H1 (cell line): ENCODE measurements at regions not wholly inside any gene's neighbourhood (a gene's known extent, or its start where the extent isn't known, plus 50 kb on each side); places are given as distances from the start of the nearest gene placed in this dataset.

Experiments used
- CTCF ChIA-PET: fragments of 300-600 bp; sonication (Branson Sonifier 250); formaldehyde crosslinking; loops from one replicate; lab custom pipeline; 2021; ENCODE audit not compliant: partially characterized antibody; lab: Charles Lee
- POLR2A ChIA-PET: fragments of 300-600 bp; sonication (Branson Sonifier 250); formaldehyde crosslinking; loops from one replicate; lab custom pipeline; 2021; ENCODE audit warnings: inconsistent platforms; ENCODE audit not compliant: partially characterized antibody; lab: Charles Lee
- DNase-seq, 2 experiments: peaks; one replicate each; pipeline versions ENCODE4 v3.0.0 to v3.0.0-alpha.2; 2010 to 2022; ENCODE audit warnings: low spot score in 2 of 2, low read depth in 1 of 2, mixed read lengths in 1 of 2
- FAIRE-seq: peaks from 2 replicates; lab custom pipeline; 2011; peaks lifted over from hg19 to GRCh38; lab: Jason Lieb, UNC
- H2AFZ ChIP-seq: 2 replicates; pipeline ENCODE4 v1.8.1; 2012; ENCODE audit warnings: low read length, inconsistent platforms
- H2AK5ac ChIP-seq: 2 replicates; pipeline ENCODE4 v1.6.1; 2013; ENCODE audit warnings: low read depth, low read length
- H2BK120ac ChIP-seq: replicated peaks from 2 replicates; pipeline ENCODE3; 2013; ENCODE audit warnings: low read depth, low read length, inconsistent platforms
- H2BK12ac ChIP-seq: 2 replicates; pipeline ENCODE4 v1.6.1; 2013; ENCODE audit warnings: low read depth, low read length
- H2BK15ac ChIP-seq: 2 replicates; pipeline ENCODE4 v1.6.1; 2013; ENCODE audit warnings: low read length
- H2BK20ac ChIP-seq: 2 replicates; pipeline ENCODE4 v1.6.1; 2013; ENCODE audit warnings: low read length
- H2BK5ac ChIP-seq: 2 replicates; pipeline ENCODE4 v1.6.1; 2013; ENCODE audit warnings: low read depth, low read length
- H3K14ac ChIP-seq: 2 replicates; pipeline ENCODE4 v1.6.1; 2013; ENCODE audit warnings: inconsistent platforms; ENCODE audit not compliant: insufficient read length
- H3K18ac ChIP-seq: 2 replicates; pipeline ENCODE4 v1.6.1; 2013; ENCODE audit warnings: low read length; ENCODE audit errors: extremely low read depth
- H3K23ac ChIP-seq: 2 replicates; pipeline ENCODE4 v1.6.1; 2013; ENCODE audit warnings: inconsistent platforms; ENCODE audit not compliant: insufficient read length
- H3K23me2 ChIP-seq: 2 replicates; pipeline ENCODE4 v1.6.1; 2013; ENCODE audit warnings: low read depth, low read length
- H3K27ac ChIP-seq: 2 replicates; pipeline ENCODE4 v1.6.1; 2011; ENCODE audit warnings: low read depth, low read length, inconsistent platforms
- H3K27me3 ChIP-seq, 4 experiments: replicated peaks in 1 of 4; 1 replicate in 1 of 4; 2 replicates in 3 of 4; pipeline versions ENCODE4 v1.6.1 to v1.8.1; 2011 to 2013; ENCODE audit warnings: low read length in 3 of 4, mild to moderate bottlenecking in 3 of 4, inconsistent platforms in 2 of 4, mixed read lengths in 2 of 4, moderate library complexity in 1 of 4; ENCODE audit not compliant: control insufficient read depth in 3 of 4, insufficient read depth in 3 of 4; ENCODE audit errors: extremely low read depth in 1 of 4
- H3K36me3 ChIP-seq, 4 experiments: 2 replicates each; pipeline versions ENCODE4 v1.6.1 to v1.8.1; 2011 to 2013; ENCODE audit warnings: mild to moderate bottlenecking in 4 of 4, low read length in 3 of 4, moderate library complexity in 2 of 4, control low read depth in 1 of 4, inconsistent platforms in 1 of 4; ENCODE audit not compliant: insufficient read depth in 4 of 4, control insufficient read depth in 2 of 4
- H3K4ac ChIP-seq: replicated peaks from 2 replicates; pipeline ENCODE3; 2013; ENCODE audit warnings: low read length, low read depth, mixed read lengths, inconsistent platforms; ENCODE audit not compliant: insufficient read length
- H3K4me1 ChIP-seq, 4 experiments: replicated peaks in 1 of 4; 1 replicate in 1 of 4; 2 replicates in 3 of 4; pipeline versions ENCODE4 v1.6.1 to v1.8.1; 2011 to 2013; ENCODE audit warnings: low read length in 3 of 4, inconsistent platforms in 2 of 4, mixed read lengths in 1 of 4; ENCODE audit not compliant: insufficient read depth in 4 of 4, control insufficient read depth in 3 of 4
- H3K4me2 ChIP-seq, 2 experiments: 2 replicates each; pipeline versions ENCODE4 v1.6.1 to v1.8.1; 2011 to 2013; ENCODE audit warnings: low read depth in 2 of 2, low read length in 2 of 2, control low read depth in 1 of 2, inconsistent platforms in 1 of 2, mild to moderate bottlenecking in 1 of 2; ENCODE audit not compliant: insufficient read depth in 1 of 2
- H3K4me3 ChIP-seq, 4 experiments: fragments of 200-600, 300-600 bp in 1 of 4; sonication (generic), shearing (Covaris generic), sonication (Bioruptor Twin) in 1 of 4; 2 replicates each; pipeline versions ENCODE4 v1.5.1 to v1.8.1; 2011 to 2016; ENCODE audit warnings: low read length in 4 of 4, low read depth in 3 of 4, control low read depth in 2 of 4, inconsistent platforms in 2 of 4, mild to moderate bottlenecking in 2 of 4, mixed read lengths in 1 of 4, moderate library complexity in 1 of 4; ENCODE audit not compliant: insufficient read depth in 2 of 4; ENCODE audit errors: extremely low read depth in 1 of 4
- H3K56ac ChIP-seq: replicated peaks from 2 replicates; pipeline ENCODE3; 2013; ENCODE audit warnings: low read depth, mild to moderate bottlenecking, mixed read lengths, low read length, inconsistent platforms; ENCODE audit not compliant: insufficient read length
- H3K79me1 ChIP-seq: 2 replicates; pipeline ENCODE4 v1.6.1; 2013; ENCODE audit warnings: low read depth, low read length, control low read depth
- H3K79me2 ChIP-seq, 2 experiments: 2 replicates each; pipeline versions ENCODE4 v1.6.1 to v1.8.1; 2012 to 2013; ENCODE audit warnings: low read length in 2 of 2, mild to moderate bottlenecking in 2 of 2, inconsistent platforms in 1 of 2; ENCODE audit not compliant: insufficient read depth in 2 of 2, control insufficient read depth in 1 of 2
- H3K9ac ChIP-seq, 4 experiments: replicated peaks in 1 of 4; 1 replicate in 1 of 4; 2 replicates in 3 of 4; pipeline versions ENCODE4 v1.6.1 to v1.8.1; 2011 to 2013; ENCODE audit warnings: low read depth in 3 of 4, low read length in 3 of 4, control low read depth in 2 of 4, mild to moderate bottlenecking in 2 of 4, moderate library complexity in 2 of 4, inconsistent platforms in 1 of 4; ENCODE audit errors: extremely low read depth in 1 of 4
- H3K9me3 ChIP-seq, 2 experiments: 2 replicates each; pipeline versions ENCODE4 v1.6.1 to v1.8.1; 2012 to 2013; ENCODE audit warnings: mild to moderate bottlenecking in 2 of 2, moderate library complexity in 2 of 2, control low read depth in 1 of 2, inconsistent platforms in 1 of 2, low read depth in 1 of 2, low read length in 1 of 2, mixed read lengths in 1 of 2; ENCODE audit not compliant: insufficient read depth in 2 of 2
- H4K20me1 ChIP-seq, 2 experiments: replicated peaks in 1 of 2; 2 replicates each; pipeline versions ENCODE3 to v1.8.1; 2011 to 2013; ENCODE audit warnings: inconsistent platforms in 2 of 2, low read length in 2 of 2, mild to moderate bottlenecking in 1 of 2; ENCODE audit not compliant: insufficient read depth in 2 of 2, control insufficient read depth in 1 of 2
- H4K5ac ChIP-seq: 2 replicates; pipeline ENCODE4 v1.6.1; 2013; ENCODE audit warnings: low read length, low read depth, mixed read lengths, inconsistent platforms; ENCODE audit not compliant: insufficient read length
- H4K8ac ChIP-seq: 2 replicates; pipeline ENCODE4 v1.8.0; 2013; ENCODE audit warnings: mild to moderate bottlenecking, moderate library complexity, low read length, inconsistent platforms; ENCODE audit not compliant: insufficient read depth; ENCODE audit errors: extremely low read depth
- H4K91ac ChIP-seq: replicated peaks from 2 replicates; pipeline ENCODE3; 2013; ENCODE audit warnings: low read length, mixed read lengths, inconsistent platforms; ENCODE audit not compliant: insufficient read length
- ASH2L ChIP-seq: fragments of 200-600, 300-600 bp; sonication (generic); IDR thresholded peaks from one replicate; pipeline ENCODE4 v1.7.1; 2017; ENCODE audit warnings: low read length
- CEBPB ChIP-seq: IDR thresholded peaks from 2 replicates; pipeline ENCODE4 v1.6.1; 2012; ENCODE audit warnings: low read depth, low read length
- CREB1 ChIP-seq: IDR thresholded peaks from 2 replicates; pipeline ENCODE4 v1.6.1; 2012; ENCODE audit warnings: inconsistent platforms
- FOSL1 ChIP-seq: IDR thresholded peaks from 2 replicates; pipeline ENCODE4 v1.6.1; 2011; ENCODE audit warnings: mild to moderate bottlenecking, low read depth, low read length, moderate library complexity; ENCODE audit not compliant: insufficient read depth
- GABPA ChIP-seq: IDR thresholded peaks from 2 replicates; pipeline ENCODE4 v1.6.1; 2011; ENCODE audit warnings: mild to moderate bottlenecking, low read length, moderate library complexity, borderline replicate concordance; ENCODE audit not compliant: insufficient read depth
- GTF2F1 ChIP-seq: IDR thresholded peaks from 2 replicates; pipeline ENCODE4 v1.6.1; 2012; ENCODE audit warnings: low read depth, low read length, improper control_type of control experiment, borderline replicate concordance
- SIN3A ChIP-seq, 2 experiments: IDR thresholded peaks in 1 of 2; conservative IDR thresholded peaks in 1 of 2; 2 replicates each; pipeline ENCODE4 v1.6.1; 2011 to 2012; ENCODE audit warnings: low read length in 2 of 2, improper control_type of control experiment in 1 of 2, low read depth in 1 of 2, mild to moderate bottlenecking in 1 of 2
- TAF1 ChIP-seq: IDR thresholded peaks from 2 replicates; pipeline ENCODE4 v1.6.1; 2011; ENCODE audit warnings: mild to moderate bottlenecking, low read depth, low read length
- TAF7 ChIP-seq: optimal IDR thresholded peaks from 2 replicates; pipeline ENCODE3; 2011; ENCODE audit warnings: low read depth, mild to moderate bottlenecking, inconsistent platforms, low read length, moderate library complexity, borderline replicate concordance
- TEAD4 ChIP-seq: IDR thresholded peaks from 2 replicates; pipeline ENCODE4 v1.6.1; 2012; ENCODE audit warnings: low read depth, low read length, inconsistent platforms, mixed read lengths
- YY1 ChIP-seq: IDR thresholded peaks from 2 replicates; pipeline ENCODE4 v1.6.1; 2011; ENCODE audit warnings: low read depth, mild to moderate bottlenecking, low read length
- WGBS, 2 experiments: shearing (Covaris generic) in 1 of 2; methylation state at CpG; one replicate each; pipeline versions ENCODE4 v1.1.6 to v1.1.7; 2013 to 2015; ENCODE audit warnings: low lambda C conversion rate in 2 of 2, mixed read lengths in 2 of 2, inconsistent platforms in 1 of 2, low coverage in 1 of 2, missing lambda C conversion rate in 1 of 2; ENCODE audit not compliant: insufficient replicate concordance in 2 of 2, insufficient coverage in 1 of 2, insufficient read length in 1 of 2; ENCODE audit errors: extremely low coverage in 1 of 2, missing lambda C conversion rate in 1 of 2; 5-methylcytosine and 5-hydroxymethylcytosine counted together
- TF ChIP-seq, protein P1 (sequence below): IDR thresholded peaks from 2 replicates; pipeline ENCODE4 v1.6.1; 2012; ENCODE audit warnings: inconsistent platforms

DNA sequence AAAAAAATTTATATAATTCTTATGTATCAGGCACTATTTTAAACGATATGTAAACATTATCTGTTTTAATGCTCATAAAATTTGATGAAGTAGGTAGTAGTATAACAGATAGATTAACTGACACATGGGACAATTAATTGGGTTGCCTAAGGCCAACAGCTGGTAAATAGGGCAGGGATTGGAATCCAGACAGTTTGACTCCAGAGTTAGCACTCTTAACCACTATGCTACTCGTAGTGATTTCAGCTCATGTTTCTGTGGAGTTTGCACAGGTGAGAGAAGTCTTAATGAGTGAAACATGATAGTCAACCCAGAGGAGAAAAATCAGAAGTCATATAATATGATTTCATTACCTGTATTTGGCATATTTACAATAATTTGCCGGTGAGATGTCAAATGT lies 126.0 kb upstream of the WDFY3 start:
- Histone ChIP-seq H4K8ac (no peak overlapping the region), H2BK120ac (no peak overlapping the region), H2BK20ac (no peak overlapping the region), H3K14ac (no peak overlapping the region), H3K9ac (no peak overlapping the region), H3K27ac (no peak overlapping the region), H2BK15ac (no peak overlapping the region), H3K9me3 (peaks cover 10 to 11% of the 10 kb centered on the region in 2 experiments; a peak in 3 of 4 replicates), H3K4me3 (no peak overlapping the region), H4K5ac (no peak overlapping the region), H3K23ac (no peak overlapping the region), H3K36me3 (0 out of 8 replicates have a peak, but pooled peaks cover 0 to 4% (median 0%) of the 10 kb centered on the region in 4 experiments), H3K18ac (no peak overlapping the region), H3K79me1 (no peaks in the 10 kb centered on the region), H2AK5ac (no peak overlapping the region), H2BK5ac (no peak overlapping the region), H2BK12ac (no peak overlapping the region), H4K20me1 (no peaks in the 10 kb centered on the region), H3K27me3 (no peaks in the 10 kb centered on the region), H3K4me2 (no peak overlapping the region), H3K4me1 (no peaks in the 10 kb centered on the region), H3K23me2 (no peaks in the 10 kb centered on the region), H2AFZ (no peak overlapping the region), H3K4ac (no peak overlapping the region), H4K91ac (no peak overlapping the region), H3K56ac (no peak overlapping the region), H3K79me2 (no peaks in the 10 kb centered on the region)
- 62% methylated on average over 3 of the region's 3 CpGs; no CpG with 5 or more reads in 1 of the 2 experiments for WGBS, 2 experiments
- ChIA-PET POLR2A (no interaction called here), CTCF (interaction anchor here (2.5 kb wide), 1 partner anchor 8 kb away, joined by 9 read pairs; no protein-coding TSS in a partner anchor)
- FAIRE-seq (no peak), DNase-seq (no peak)
- TF ChIP-seq TEAD4 (no peak), GABPA (no peak), GTF2F1 (no peak), ASH2L (no peak), SIN3A (conservative IDR thresholded peaks at IDR 0.05 in 1 of 2, IDR thresholded peaks at IDR 0.05 in 1 of 2; ENCODE audit: low read depth in 1 of 2, low read length in 2 of 2) (no peak), YY1 (no peak), CREB1 (no peak), FOSL1 (no peak), CEBPB (no peak), TAF7 (no peak), TAF1 (no peak)
- TF ChIP-seq, protein P1, sequence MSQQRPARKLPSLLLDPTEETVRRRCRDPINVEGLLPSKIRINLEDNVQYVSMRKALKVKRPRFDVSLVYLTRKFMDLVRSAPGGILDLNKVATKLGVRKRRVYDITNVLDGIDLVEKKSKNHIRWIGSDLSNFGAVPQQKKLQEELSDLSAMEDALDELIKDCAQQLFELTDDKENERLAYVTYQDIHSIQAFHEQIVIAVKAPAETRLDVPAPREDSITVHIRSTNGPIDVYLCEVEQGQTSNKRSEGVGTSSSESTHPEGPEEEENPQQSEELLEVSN: no peak
